Inflammatory macrophage (primary cell): ENCODE measurements at regions not wholly inside any gene's neighbourhood (a gene's known extent, or its start where the extent isn't known, plus 50 kb on each side); places are given as distances from the start of the nearest gene placed in this dataset.
"Not testable (repeated sequence)": the region's sequence is repeated elsewhere in the genome, so short reads cannot be mapped to it uniquely, and the experiment has no call there.

ENCODE experiments used
- DNase-seq, 2 donors: peaks; one replicate each; pipeline ENCODE4 v3.0.0-alpha.2; 2020 to 2022

- DNase-seq, result no peak
Measured at GRCh38 chr5:131001507-131001906, 163.5 kb downstream of the HINT1 start.

GRCh38 chr5:131000289-131000688 is 164.8 kb downstream of the HINT1 start:
- DNase-seq, result no peak

- not testable (repeated sequence) for DNase-seq
Measured at GRCh38 chr5:130996720-130997119, 168.3 kb downstream of the HINT1 start.

- no peak for DNase-seq
Measured at GRCh38 chr5:130995851-130996250, 169.2 kb downstream of the HINT1 start.

- no peak for DNase-seq
Measured at GRCh38 chr5:130995254-130995515, 169.9 kb downstream of the HINT1 start.

GRCh38 chr5:130994496-130995253 is 170.4 kb downstream of the HINT1 start:
- no peak for DNase-seq

GRCh38 chr5:130992621-130993020 is 172.4 kb downstream of the HINT1 start:
- no peak for DNase-seq

- no peak for DNase-seq
Measured at GRCh38 chr5:130992095-130992494, 173.0 kb downstream of the HINT1 start.

GRCh38 chr5:130985776-130986175 is 179.3 kb downstream of the HINT1 start:
- no peak for DNase-seq

- DNase-seq, result no peak
Measured at GRCh38 chr5:130981663-130982062, 183.4 kb downstream of the HINT1 start.

- no peak for DNase-seq
Measured at GRCh38 chr5:130978475-130978874, 186.6 kb downstream of the HINT1 start.

GRCh38 chr5:130976493-130976892 is 188.6 kb downstream of the HINT1 start:
- DNase-seq, result no peak

- DNase-seq, result no peak
Measured at GRCh38 chr5:130975847-130976246, 189.2 kb downstream of the HINT1 start.

GRCh38 chr5:130975299-130975698 is 189.8 kb downstream of the HINT1 start:
- DNase-seq, result no peak

GRCh38 chr5:130974021-130974683 is 190.9 kb downstream of the HINT1 start:
- no peak for DNase-seq

GRCh38 chr5:130966990-130967525 is 198.0 kb downstream of the HINT1 start:
- peak; percentile 12 to 47 for DNase-seq

- DNase-seq, result no peak
Measured at GRCh38 chr5:130965920-130966319, 199.1 kb downstream of the HINT1 start.

- no peak for DNase-seq
Measured at GRCh38 chr5:130965360-130965759, 199.7 kb downstream of the HINT1 start.

- DNase-seq, result no peak
Measured at GRCh38 chr5:130964231-130965202, 200.5 kb downstream of the HINT1 start.

GRCh38 chr5:130963798-130964197 is 201.3 kb downstream of the HINT1 start:
- DNase-seq, result no peak

- no peak for DNase-seq
Measured at GRCh38 chr5:130957151-130957550, 207.9 kb downstream of the HINT1 start.

- no peak for DNase-seq
Measured at GRCh38 chr5:130955041-130955440, 210.0 kb downstream of the HINT1 start.

- no peak for DNase-seq
Measured at GRCh38 chr5:130954336-130954735, 210.7 kb downstream of the HINT1 start.
